ENCODE measurements at regions not wholly inside any gene's neighbourhood (a gene's known extent, or its start where the extent isn't known, plus 50 kb on each side); places are given as distances from the start of the nearest gene placed in this dataset.

- no peak for TF ChIP-seq KDM5A (IDR thresholded peaks at IDR 0.05; ENCODE audit: low read length)
Observed at GRCh38 chr18:39497821-39498220, 1932.2 kb upstream of the CELF4 start (continued).

DNA sequence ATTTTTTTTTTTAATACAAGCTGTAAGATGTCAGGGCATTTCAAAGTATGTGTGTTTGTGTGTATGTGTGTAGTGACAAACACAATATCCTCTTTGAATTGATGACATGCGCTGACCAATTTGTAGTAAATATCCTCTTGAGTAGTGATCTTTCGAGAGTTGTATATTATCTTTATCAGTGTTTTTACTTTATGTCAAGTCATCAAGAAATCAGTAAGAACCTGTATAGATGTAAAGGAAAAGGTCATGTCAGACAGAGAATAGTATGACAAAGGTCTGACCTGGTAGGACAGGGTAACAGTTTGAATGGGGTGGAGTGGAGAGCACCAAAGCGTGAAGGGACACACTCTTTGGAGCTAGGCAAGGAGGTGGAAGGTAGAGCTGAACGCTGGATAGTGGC is 1931.4 kb upstream of the CELF4 start:
- no peak overlapping the region for H3K27ac ChIP-seq (ENCODE audit: low read depth, low read length)
- no peaks in the 10 kb centered on the region for H3K27me3 ChIP-seq (replicated peaks in 1 of 4; ENCODE audit: control insufficient read depth in 3 of 4, extremely low read depth in 1 of 4, insufficient read depth in 3 of 4, low read length in 3 of 4)
- WGBS, 2 experiments (ENCODE audit: extremely low coverage in 1 of 2, insufficient coverage in 1 of 2, insufficient read length in 1 of 2, insufficient replicate concordance in 2 of 2, low coverage in 1 of 2, low lambda C conversion rate in 2 of 2, missing lambda C conversion rate in 1 of 2): 78% methylated on average over 4 of the region's 4 CpGs; no CpG with 5 or more reads in 1 of the 2 experiments
- no peak overlapping the region for H3K4me2 ChIP-seq (ENCODE audit: insufficient read depth in 1 of 2, low read depth in 2 of 2, low read length in 2 of 2)
- H4K91ac ChIP-seq (replicated peaks; ENCODE audit: insufficient read length, low read length): peak overlapping the region; percentile 33
- DNase-seq (ENCODE audit: low read depth in 1 of 2, low spot score in 2 of 2) (no peak), FAIRE-seq (no peak)
- no peak overlapping the region for H2BK15ac ChIP-seq (ENCODE audit: low read length)
- H2BK120ac ChIP-seq (replicated peaks; ENCODE audit: low read depth, low read length): no peak overlapping the region
- H4K5ac ChIP-seq (ENCODE audit: insufficient read length, low read depth, low read length): no peak overlapping the region
- no peak overlapping the region for H2BK20ac ChIP-seq (ENCODE audit: low read length)
- H3K18ac ChIP-seq (ENCODE audit: extremely low read depth, low read length): no peak overlapping the region
- CTCF ChIA-PET (ENCODE audit: partially characterized antibody): no interaction called here
- no peak overlapping the region for H3K56ac ChIP-seq (replicated peaks; ENCODE audit: insufficient read length, low read depth, low read length)
- no peak overlapping the region for H3K4me3 ChIP-seq (ENCODE audit: extremely low read depth in 1 of 4, insufficient read depth in 2 of 4, low read depth in 3 of 4, low read length in 4 of 4)
- POLR2A ChIA-PET (ENCODE audit: partially characterized antibody): no interaction called here
- H3K14ac ChIP-seq (ENCODE audit: insufficient read length): no peak overlapping the region
- H2AK5ac ChIP-seq (ENCODE audit: low read depth, low read length): no peak overlapping the region
- H3K4ac ChIP-seq (replicated peaks; ENCODE audit: insufficient read length, low read depth, low read length): no peak overlapping the region
- H3K23me2 ChIP-seq (ENCODE audit: low read depth, low read length): no peaks in the 10 kb centered on the region
- no peak overlapping the region for H4K8ac ChIP-seq (ENCODE audit: extremely low read depth, insufficient read depth, low read length)
- H3K36me3 ChIP-seq (ENCODE audit: control insufficient read depth in 2 of 4, insufficient read depth in 4 of 4, low read length in 3 of 4): no peaks in the 10 kb centered on the region; a peak in 1 of 8 replicates
- H4K20me1 ChIP-seq (replicated peaks in 1 of 2; ENCODE audit: control insufficient read depth in 1 of 2, insufficient read depth in 2 of 2, low read length in 2 of 2): no peaks in the 10 kb centered on the region
- no peak overlapping the region for H2BK12ac ChIP-seq (ENCODE audit: low read depth, low read length)
- H3K9ac ChIP-seq (replicated peaks in 1 of 4; ENCODE audit: extremely low read depth in 1 of 4, low read depth in 3 of 4, low read length in 3 of 4): no peak overlapping the region
- no peaks in the 10 kb centered on the region for H3K79me1 ChIP-seq (ENCODE audit: low read depth, low read length)
- H3K79me2 ChIP-seq (ENCODE audit: control insufficient read depth in 1 of 2, insufficient read depth in 2 of 2, low read length in 2 of 2): no peaks in the 10 kb centered on the region
- peaks cover 0 to 5% (median 1%) of the 10 kb centered on the region in 4 experiments; a peak in 2 of 7 replicates for H3K4me1 ChIP-seq (replicated peaks in 1 of 4; ENCODE audit: control insufficient read depth in 3 of 4, insufficient read depth in 4 of 4, low read length in 3 of 4)
- H3K23ac ChIP-seq (ENCODE audit: insufficient read length): no peak overlapping the region
- H3K9me3 ChIP-seq (ENCODE audit: insufficient read depth in 2 of 2, low read depth in 1 of 2, low read length in 1 of 2): no peaks in the 10 kb centered on the region
- no peak overlapping the region for H2AFZ ChIP-seq (ENCODE audit: low read length)
- no peak overlapping the region for H2BK5ac ChIP-seq (ENCODE audit: low read depth, low read length)
- TF ChIP-seq EP300 (IDR thresholded peaks at IDR 0.05; ENCODE audit: borderline replicate concordance in 1 of 2, low read depth in 2 of 2, low read length in 2 of 2) (no peak), RAD21 (IDR thresholded peaks at IDR 0.05 in 1 of 2, conservative IDR thresholded peaks at IDR 0.05 in 1 of 2; ENCODE audit: low read depth in 2 of 2, low read length in 2 of 2) (no peak), NANOG (IDR thresholded peaks at IDR 0.05; ENCODE audit: insufficient read depth, low read depth, low read length, poor library complexity, severe bottlenecking) (no peak), SUZ12 (IDR thresholded peaks at IDR 0.05; ENCODE audit: low read length) (no peak), EZH2 (IDR thresholded peaks at IDR 0.05; ENCODE audit: low read depth, low read length, severe bottlenecking) (no peak), BACH1 (IDR thresholded peaks at IDR 0.05; ENCODE audit: low read length) (no peak), TAF1 (IDR thresholded peaks at IDR 0.05; ENCODE audit: low read depth, low read length) (no peak), PHF8 (conservative IDR thresholded peaks at IDR 0.05; ENCODE audit: low read depth, low read length) (no peak), RNF2 (IDR thresholded peaks at IDR 0.05; ENCODE audit: borderline replicate concordance, low read depth, low read length, missing control alignments, poor library complexity, severe bottlenecking) (no peak), CREB1 (IDR thresholded peaks at IDR 0.05) (no peak), HDAC2 (IDR thresholded peaks at IDR 0.05; ENCODE audit: borderline replicate concordance in 1 of 2, low read depth in 2 of 2, low read length in 2 of 2) (no peak)

Data from H1 (cell line).